Keratinocyte (primary cell): ENCODE measurements at regions not wholly inside any gene's neighbourhood (a gene's known extent, or its start where the extent isn't known, plus 50 kb on each side); places are given as distances from the start of the nearest gene placed in this dataset.

Experiments
- EZH2 ChIP-seq: IDR thresholded peaks from one replicate; pipeline ENCODE4 v1.6.1; 2012; ENCODE audit warnings: inconsistent platforms, mild to moderate bottlenecking, low read length, moderate library complexity
- TF ChIP-seq, protein P1 (sequence below), 3 experiments: IDR thresholded peaks in 1 of 3; conservative IDR thresholded peaks in 1 of 3; optimal IDR thresholded peaks in 1 of 3; 2 replicates in 2 of 3; 3 replicates in 1 of 3; pipeline versions ENCODE3 to v1.5.1; 2011; ENCODE audit warnings: low read length in 3 of 3, mild to moderate bottlenecking in 3 of 3, moderate library complexity in 2 of 3, control low read depth in 1 of 3, inconsistent platforms in 1 of 3; ENCODE audit not compliant: insufficient read depth in 2 of 3; ENCODE audit errors: extremely low read depth in 1 of 3

DNA sequence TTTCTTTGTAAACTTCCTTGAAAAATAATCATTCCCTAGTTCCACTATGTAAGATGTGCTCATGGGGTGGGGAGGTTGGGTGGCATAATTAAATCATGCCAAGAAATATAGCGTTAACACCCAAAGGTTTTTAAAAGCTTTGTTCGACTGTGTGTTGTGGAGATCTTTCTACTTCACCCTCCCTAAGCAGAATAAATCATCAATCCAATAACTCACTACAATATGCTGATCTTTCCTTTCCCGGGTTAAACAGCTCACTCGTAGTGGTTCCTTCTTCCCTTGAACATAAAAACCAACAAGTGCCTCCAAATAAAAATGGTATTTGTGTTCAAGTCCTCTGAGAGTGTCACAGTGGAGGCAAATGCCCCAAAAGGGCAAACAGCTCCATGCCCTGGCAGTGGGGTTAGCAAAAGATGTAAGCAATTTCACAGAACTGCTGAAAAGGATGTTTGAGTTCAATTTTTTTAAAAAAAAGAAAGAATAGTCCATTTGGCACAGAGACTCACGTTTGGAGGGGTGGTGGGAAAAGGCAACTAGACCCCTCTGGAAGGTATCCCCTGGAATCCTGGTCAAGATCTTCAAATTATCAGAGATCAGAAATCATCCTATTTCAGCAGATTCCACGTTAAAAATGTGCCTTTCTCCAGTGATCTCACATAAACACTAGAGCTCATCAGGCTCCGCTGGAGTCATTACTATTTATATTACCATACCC is 99.1 kb downstream of the TFAP2A start:
- TF ChIP-seq, protein P1, sequence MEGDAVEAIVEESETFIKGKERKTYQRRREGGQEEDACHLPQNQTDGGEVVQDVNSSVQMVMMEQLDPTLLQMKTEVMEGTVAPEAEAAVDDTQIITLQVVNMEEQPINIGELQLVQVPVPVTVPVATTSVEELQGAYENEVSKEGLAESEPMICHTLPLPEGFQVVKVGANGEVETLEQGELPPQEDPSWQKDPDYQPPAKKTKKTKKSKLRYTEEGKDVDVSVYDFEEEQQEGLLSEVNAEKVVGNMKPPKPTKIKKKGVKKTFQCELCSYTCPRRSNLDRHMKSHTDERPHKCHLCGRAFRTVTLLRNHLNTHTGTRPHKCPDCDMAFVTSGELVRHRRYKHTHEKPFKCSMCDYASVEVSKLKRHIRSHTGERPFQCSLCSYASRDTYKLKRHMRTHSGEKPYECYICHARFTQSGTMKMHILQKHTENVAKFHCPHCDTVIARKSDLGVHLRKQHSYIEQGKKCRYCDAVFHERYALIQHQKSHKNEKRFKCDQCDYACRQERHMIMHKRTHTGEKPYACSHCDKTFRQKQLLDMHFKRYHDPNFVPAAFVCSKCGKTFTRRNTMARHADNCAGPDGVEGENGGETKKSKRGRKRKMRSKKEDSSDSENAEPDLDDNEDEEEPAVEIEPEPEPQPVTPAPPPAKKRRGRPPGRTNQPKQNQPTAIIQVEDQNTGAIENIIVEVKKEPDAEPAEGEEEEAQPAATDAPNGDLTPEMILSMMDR (optimal IDR thresholded peaks at IDR 0.05 in 1 of 3, IDR thresholded peaks at IDR 0.05 in 1 of 3, conservative IDR thresholded peaks at IDR 0.05 in 1 of 3; ENCODE audit: extremely low read depth in 1 of 3, insufficient read depth in 2 of 3, low read length in 3 of 3): no peak
- TF ChIP-seq EZH2: no peak
